IPS-18a (cell line): ENCODE measurements at regions not wholly inside any gene's neighbourhood (a gene's known extent, or its start where the extent isn't known, plus 50 kb on each side); places are given as distances from the start of the nearest gene placed in this dataset.

Source experiments
- H3K27ac ChIP-seq: one replicate; pipeline ENCODE4 v1.5.1; 2013; ENCODE audit warnings: low read length
- H3K27me3 ChIP-seq: one replicate; pipeline ENCODE4 v1.6.1; 2013; ENCODE audit warnings: mild to moderate bottlenecking, low read length; ENCODE audit not compliant: control insufficient read depth, insufficient read depth
- H3K36me3 ChIP-seq: one replicate; pipeline ENCODE4 v1.6.1; 2013; ENCODE audit warnings: low read depth, low read length; ENCODE audit not compliant: control insufficient read depth
- H3K4me1 ChIP-seq: one replicate; pipeline ENCODE4 v1.6.1; 2013; ENCODE audit warnings: low read depth, low read length; ENCODE audit not compliant: control insufficient read depth
- H3K4me3 ChIP-seq: one replicate; pipeline ENCODE4 v1.5.1; 2013; ENCODE audit warnings: low read length
- H3K9ac ChIP-seq: one replicate; pipeline ENCODE4 v1.6.1; 2013; ENCODE audit warnings: mild to moderate bottlenecking, low read length, moderate library complexity
- H3K9me3 ChIP-seq: one replicate; pipeline ENCODE4 v1.6.1; 2013; ENCODE audit warnings: low read depth, low read length; ENCODE audit not compliant: control insufficient read depth

DNA sequence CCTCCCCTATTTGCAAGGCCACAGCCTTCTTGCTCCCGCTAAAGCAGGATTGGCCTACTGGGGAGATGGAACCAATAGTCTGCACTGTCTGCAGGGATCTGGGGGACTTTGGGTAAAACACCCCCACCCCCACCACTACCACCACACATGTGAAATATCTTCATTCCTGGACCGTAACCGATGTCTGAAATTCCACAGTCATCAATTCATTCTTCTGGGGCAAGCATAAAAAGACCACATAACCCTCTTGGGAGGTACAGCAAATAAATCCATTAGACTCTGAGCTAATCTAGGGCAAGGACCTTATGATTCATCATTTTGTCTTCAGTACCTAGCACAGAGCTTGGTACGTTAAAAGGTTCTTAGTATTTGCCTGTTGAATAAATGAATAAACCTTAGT, 307.8 kb downstream of the GPAM start:
- Histone ChIP-seq H3K36me3 (no peaks in the 10 kb centered on the region), H3K9me3 (peaks cover 6% of the 10 kb centered on the region), H3K27me3 (no peaks in the 10 kb centered on the region), H3K27ac (no peak overlapping the region), H3K4me1 (peaks cover 12% of the 10 kb centered on the region), H3K4me3 (no peak overlapping the region), H3K9ac (no peak overlapping the region)

DNA sequence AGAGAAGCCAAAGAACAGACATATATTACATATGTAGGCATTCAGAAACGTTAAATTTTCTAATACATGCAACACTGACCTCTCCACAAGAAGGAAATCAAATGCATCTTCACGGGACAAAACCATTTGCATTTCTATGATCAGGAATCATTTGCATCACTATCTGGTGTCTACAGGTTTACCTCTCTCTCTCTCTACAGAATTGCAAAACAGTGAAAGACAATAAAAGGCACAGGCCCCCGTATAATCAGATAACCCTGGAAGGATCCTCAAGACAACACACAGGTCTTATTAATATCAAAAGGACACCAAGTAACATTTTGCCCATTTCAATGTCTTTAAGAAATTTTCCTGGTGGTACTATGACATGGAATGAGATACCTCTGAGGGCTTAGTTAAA, 306.3 kb downstream of the GPAM start:
- H3K27me3 ChIP-seq, result no peaks in the 10 kb centered on the region
- peaks cover 6% of the 10 kb centered on the region for H3K9me3 ChIP-seq
- no peaks in the 10 kb centered on the region for H3K36me3 ChIP-seq
- H3K4me1 ChIP-seq, result peaks cover 12% of the 10 kb centered on the region
- no peak overlapping the region for H3K27ac ChIP-seq
- H3K4me3 ChIP-seq, result no peak overlapping the region
- no peak overlapping the region for H3K9ac ChIP-seq

DNA sequence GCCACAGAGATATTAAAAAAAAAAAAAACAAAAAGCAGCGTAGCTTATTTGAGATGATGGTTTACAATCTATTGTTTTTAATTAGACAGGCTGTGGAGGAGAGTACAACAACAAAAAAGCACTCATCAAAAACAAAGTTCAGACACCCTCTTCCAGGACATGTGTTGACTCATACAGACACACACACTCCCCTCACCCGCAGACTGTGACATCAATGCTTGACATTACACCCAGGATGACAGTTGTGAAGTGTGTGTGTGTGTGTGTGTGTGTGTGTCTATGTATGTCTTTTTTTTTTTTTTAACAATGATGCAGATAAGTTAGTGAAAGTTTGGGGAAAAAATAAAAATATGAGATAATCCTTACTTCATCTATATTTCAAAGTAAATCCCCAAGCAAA, 303.6 kb downstream of the GPAM start:
- no peak overlapping the region for H3K9ac ChIP-seq
- H3K27ac ChIP-seq, result no peak overlapping the region
- peaks cover 12% of the 10 kb centered on the region for H3K4me1 ChIP-seq
- H3K27me3 ChIP-seq, result no peaks in the 10 kb centered on the region
- H3K4me3 ChIP-seq, result no peak overlapping the region
- H3K9me3 ChIP-seq, result peaks cover 9% of the 10 kb centered on the region
- H3K36me3 ChIP-seq, result no peaks in the 10 kb centered on the region

DNA sequence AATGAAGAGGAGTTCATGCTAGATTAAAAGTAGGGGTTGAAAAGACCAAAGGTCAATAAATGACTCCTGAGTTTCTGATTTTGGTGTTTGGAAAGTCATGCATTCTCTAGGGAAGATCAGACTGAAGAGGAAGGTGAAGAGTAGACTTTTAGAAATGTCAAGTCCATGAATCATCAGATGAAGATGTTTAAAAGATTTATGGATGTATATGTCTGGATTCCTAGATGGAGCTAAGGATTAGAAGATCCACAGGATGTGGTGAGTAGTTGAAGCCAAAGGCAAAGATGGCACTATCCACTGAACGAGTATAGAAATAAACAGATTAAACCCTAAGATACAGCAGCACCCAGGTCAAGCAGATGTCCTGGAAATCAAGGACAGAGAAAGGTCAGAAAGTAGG, 298.5 kb downstream of the GPAM start:
- Histone ChIP-seq H3K27ac (no peak overlapping the region), H3K36me3 (no peaks in the 10 kb centered on the region), H3K4me3 (no peak overlapping the region), H3K9me3 (peaks cover 3% of the 10 kb centered on the region), H3K4me1 (peaks cover 3% of the 10 kb centered on the region), H3K27me3 (no peaks in the 10 kb centered on the region), H3K9ac (no peak overlapping the region)

GRCh38 chr10:111885919-111886318, 297.6 kb downstream of the GPAM start:
- Histone ChIP-seq H3K36me3 (no peaks in the 10 kb centered on the region), H3K9ac (no peak overlapping the region), H3K4me1 (peaks cover 6% of the 10 kb centered on the region), H3K27ac (no peak overlapping the region), H3K27me3 (no peaks in the 10 kb centered on the region), H3K4me3 (no peak overlapping the region), H3K9me3 (peaks cover 3% of the 10 kb centered on the region)

- H3K9ac ChIP-seq, result no peak overlapping the region
- H3K36me3 ChIP-seq, result no peaks in the 10 kb centered on the region
- no peaks in the 10 kb centered on the region for H3K27me3 ChIP-seq
- no peak overlapping the region for H3K4me3 ChIP-seq
- peaks cover 6% of the 10 kb centered on the region for H3K4me1 ChIP-seq
- no peak overlapping the region for H3K27ac ChIP-seq
- H3K9me3 ChIP-seq, result peaks cover 3% of the 10 kb centered on the region
These were observed 296.3 kb downstream of the GPAM start for GRCh38 chr10:111887266-111887665.

DNA sequence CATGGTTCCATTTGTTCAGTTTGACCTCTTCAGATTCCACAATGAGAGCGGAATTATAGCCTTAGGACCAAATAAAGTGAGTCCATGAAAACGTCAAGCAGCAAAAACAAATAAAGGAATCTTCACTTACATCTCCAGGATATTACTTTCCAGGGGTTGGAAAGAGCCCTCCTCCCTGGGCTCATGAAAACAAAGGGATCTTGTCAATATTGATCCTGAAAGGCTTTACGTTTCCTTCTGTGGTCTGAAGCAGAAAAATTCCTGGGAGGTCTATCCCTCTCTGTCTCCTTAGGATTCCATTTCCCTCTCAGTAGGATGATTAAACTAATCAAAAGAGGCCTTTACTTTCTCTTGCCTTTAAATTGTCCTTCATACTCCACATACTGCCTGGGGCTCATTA, 293.5 kb downstream of the GPAM start:
- H3K4me1 ChIP-seq, result peaks cover 6% of the 10 kb centered on the region
- H3K27ac ChIP-seq, result no peak overlapping the region
- no peaks in the 10 kb centered on the region for H3K9me3 ChIP-seq
- H3K36me3 ChIP-seq, result no peaks in the 10 kb centered on the region
- H3K4me3 ChIP-seq, result no peak overlapping the region
- H3K9ac ChIP-seq, result no peak overlapping the region
- H3K27me3 ChIP-seq, result no peaks in the 10 kb centered on the region

DNA sequence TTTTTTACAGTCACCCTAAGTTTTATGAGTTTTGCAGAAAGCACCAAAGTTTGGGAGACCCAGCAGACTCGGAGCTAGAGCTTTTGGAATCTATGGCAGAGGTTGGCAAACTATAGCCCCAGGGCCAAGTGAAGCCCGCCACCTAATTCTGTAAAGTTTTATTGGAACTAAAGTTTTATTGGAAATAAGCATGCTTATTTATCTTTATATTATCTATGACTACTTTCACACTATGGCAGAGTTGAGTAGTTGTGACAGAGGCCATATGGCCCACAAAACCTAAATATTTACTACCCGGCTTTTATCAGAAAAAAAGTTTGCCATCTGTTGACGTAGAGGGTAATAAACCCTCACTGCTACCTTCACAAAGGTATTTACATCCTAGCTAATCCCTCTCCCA, 267.6 kb downstream of the GPAM start:
- Histone ChIP-seq H3K4me3 (no peak overlapping the region), H3K27me3 (no peaks in the 10 kb centered on the region)

DNA sequence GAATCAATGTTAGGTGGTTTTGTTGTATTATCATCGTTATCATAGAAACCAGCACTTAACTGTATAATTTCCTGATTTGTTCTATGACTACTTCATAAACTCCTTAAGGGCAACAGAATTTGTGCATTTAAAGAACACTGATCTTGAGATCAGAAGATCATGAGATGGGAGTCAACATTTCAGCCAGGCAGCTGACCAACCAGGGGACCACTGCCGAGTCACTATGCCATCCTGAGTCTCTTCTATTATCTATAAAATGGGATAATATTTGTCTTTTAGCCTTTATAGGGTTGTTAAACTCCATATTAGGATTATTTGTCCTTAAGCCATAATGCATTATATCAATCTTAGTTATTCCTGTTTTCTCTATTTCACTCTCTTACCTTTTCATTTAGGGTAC, 261.7 kb downstream of the GPAM start:
- Histone ChIP-seq H3K27ac (no peak overlapping the region), H3K36me3 (no peaks in the 10 kb centered on the region), H3K4me1 (peaks cover 4% of the 10 kb centered on the region), H3K9ac (no peak overlapping the region), H3K9me3 (no peaks in the 10 kb centered on the region), H3K4me3 (no peak overlapping the region), H3K27me3 (no peaks in the 10 kb centered on the region)

More for the DNA sequence above, 267.6 kb downstream of the GPAM start:
- Histone ChIP-seq H3K9ac (no peak overlapping the region), H3K27ac (no peak overlapping the region), H3K9me3 (no peaks in the 10 kb centered on the region), H3K36me3 (no peaks in the 10 kb centered on the region), H3K4me1 (no peaks in the 10 kb centered on the region)

DNA sequence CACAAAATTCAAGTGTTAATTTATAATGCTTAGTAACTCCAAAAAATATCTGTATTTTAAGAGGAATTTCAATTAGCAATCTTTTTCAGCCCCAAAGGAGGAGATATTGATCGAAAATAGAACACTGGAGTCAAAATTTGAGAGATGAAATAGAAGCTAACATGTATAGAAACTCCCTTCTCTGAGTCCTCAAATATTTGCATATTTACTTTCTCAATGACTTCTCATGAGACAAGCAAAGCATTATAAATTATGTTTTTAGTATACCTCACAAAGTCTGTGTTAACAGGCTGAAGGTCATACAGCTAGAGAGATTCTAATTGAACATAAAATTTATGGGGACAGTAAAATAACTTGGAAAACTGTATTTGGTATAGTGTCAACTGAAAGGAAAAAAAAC, 260.5 kb downstream of the GPAM start:
- Histone ChIP-seq H3K4me3 (no peak overlapping the region), H3K27me3 (no peaks in the 10 kb centered on the region), H3K9ac (no peak overlapping the region), H3K36me3 (no peaks in the 10 kb centered on the region), H3K4me1 (peaks cover 4% of the 10 kb centered on the region), H3K9me3 (no peaks in the 10 kb centered on the region), H3K27ac (no peak overlapping the region)

GRCh38 chr10:111926286-111926685, 257.3 kb downstream of the GPAM start:
- no peak overlapping the region for H3K27ac ChIP-seq
- no peaks in the 10 kb centered on the region for H3K9me3 ChIP-seq
- H3K4me3 ChIP-seq, result no peak overlapping the region
- no peak overlapping the region for H3K9ac ChIP-seq
- H3K4me1 ChIP-seq, result peaks cover 4% of the 10 kb centered on the region
- H3K36me3 ChIP-seq, result no peaks in the 10 kb centered on the region
- no peaks in the 10 kb centered on the region for H3K27me3 ChIP-seq

DNA sequence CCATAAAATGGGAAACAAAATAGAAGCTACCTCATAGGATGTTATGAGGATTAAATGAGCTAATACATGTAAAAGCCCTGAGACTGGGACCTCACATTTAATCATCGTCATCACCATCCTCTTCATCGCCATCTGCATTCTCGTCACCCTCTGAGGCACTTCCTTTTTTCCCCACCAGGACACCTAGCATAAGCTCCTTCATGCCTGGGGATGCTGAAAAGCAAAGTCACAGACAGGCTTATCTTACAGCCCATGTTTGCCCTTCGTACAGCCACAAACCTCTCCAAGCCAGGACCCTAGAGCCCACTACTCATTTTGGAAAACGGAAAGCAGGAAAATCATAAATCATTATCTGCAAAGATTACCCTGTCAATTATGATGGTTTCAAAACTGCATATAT, 249.6 kb downstream of the GPAM start:
- Histone ChIP-seq H3K4me1 (no peaks in the 10 kb centered on the region), H3K27me3 (no peaks in the 10 kb centered on the region), H3K9me3 (no peaks in the 10 kb centered on the region), H3K9ac (no peak overlapping the region), H3K27ac (no peak overlapping the region), H3K4me3 (no peak overlapping the region), H3K36me3 (no peaks in the 10 kb centered on the region)
